CD4-positive, alpha-beta T cell (primary cell): ENCODE measurements at regions not wholly inside any gene's neighbourhood (a gene's known extent, or its start where the extent isn't known, plus 50 kb on each side); places are given as distances from the start of the nearest gene placed in this dataset.
A peak's percentile ranks its signal among the peaks of the same experiment; 100 is the strongest.

Experiments
- ATAC-seq: fragments of 200-7000 bp; cut with Tn5 transposase; one replicate; pipeline ENCODE4 v1.10.0; 2022; ENCODE audit warnings: mild to moderate bottlenecking; ENCODE audit not compliant: poor library complexity
- CTCF ChIA-PET: fragments of 350-600 bp; sonication (Branson Sonifier 250); formaldehyde crosslinking; loops from one replicate; lab custom pipeline; 2021; ENCODE audit warnings: antibody characterized with exemption, inconsistent platforms; lab: Charles Lee
- POLR2A ChIA-PET: fragments of 350-600 bp; sonication (Branson Sonifier 250); formaldehyde crosslinking; loops from one replicate; lab custom pipeline; 2021; ENCODE audit warnings: antibody characterized with exemption, inconsistent platforms; lab: Charles Lee
- DNase-seq, 14 experiments: peaks; one replicate each; pipeline ENCODE4 v3.0.0-alpha.2; 2013 to 2020; ENCODE audit warnings: mixed read lengths in 2 of 14
- H3K27ac ChIP-seq, 2 donors: one replicate each; pipeline versions ENCODE4 v1.5.1 to v1.7.0; 2013; ENCODE audit warnings: low read length in 2 of 2, low read depth in 1 of 2, mild to moderate bottlenecking in 1 of 2
- H3K27me3 ChIP-seq, 2 experiments: 1 replicate in 1 of 2; 2 replicates in 1 of 2; pipeline versions ENCODE4 v1.6.1 to v1.7.0; 2013; ENCODE audit warnings: low read length in 2 of 2, control low read depth in 1 of 2, mild to moderate bottlenecking in 1 of 2, moderate library complexity in 1 of 2; ENCODE audit not compliant: insufficient read depth in 2 of 2, control insufficient read depth in 1 of 2
- H3K36me3 ChIP-seq: one replicate; pipeline ENCODE4 v1.6.1; 2013; ENCODE audit warnings: low read length, control low read depth; ENCODE audit not compliant: insufficient read depth
- H3K4me1 ChIP-seq: one replicate; pipeline ENCODE4 v1.6.1; 2013; ENCODE audit warnings: low read length, control low read depth; ENCODE audit not compliant: insufficient read depth
- H3K4me3 ChIP-seq: one replicate; pipeline ENCODE4 v1.5.1; 2013; ENCODE audit warnings: mild to moderate bottlenecking, low read length, moderate library complexity
- H3K9me3 ChIP-seq, 2 experiments: 1 replicate in 1 of 2; 2 replicates in 1 of 2; pipeline versions ENCODE4 v1.6.1 to v1.7.0; 2013; ENCODE audit warnings: low read length in 2 of 2, mild to moderate bottlenecking in 2 of 2, control low read depth in 1 of 2, moderate library complexity in 1 of 2; ENCODE audit not compliant: control insufficient read depth in 1 of 2, insufficient read depth in 1 of 2
- H3K27ac Mint-ChIP-seq: one replicate; pipeline ENCODE4 v1.8.0; 2020; ENCODE audit warnings: mixed read lengths
- H3K27me3 Mint-ChIP-seq: one replicate; pipeline ENCODE4 v1.8.0; 2021; ENCODE audit warnings: mixed read lengths
- H3K36me3 Mint-ChIP-seq: one replicate; pipeline ENCODE4 v1.8.0; 2021; ENCODE audit warnings: low read depth, mixed read lengths
- H3K4me1 Mint-ChIP-seq: one replicate; pipeline ENCODE4 v1.8.0; 2021; ENCODE audit warnings: low read depth, mixed read lengths
- H3K4me3 Mint-ChIP-seq: one replicate; pipeline ENCODE4 v1.8.0; 2020; ENCODE audit warnings: mild to moderate bottlenecking, mixed read lengths
- H3K9me3 Mint-ChIP-seq: one replicate; pipeline ENCODE4 v1.8.0; 2020; ENCODE audit warnings: mixed read lengths
- intact Hi-C, 2 experiments: fragments of 100-400 bp; cut with DNase I in 1 of 2; cut with micrococcal nuclease in 1 of 2; formaldehyde crosslinking; loops; one replicate each; pipeline versions ENCODE4 v1.15.1 to v1.9.0; 2023 to 2025; cut with DNase I, micrococcal nuclease
- TF ChIP-seq, protein P1 (sequence below): fragments of 200-600 bp; IDR thresholded peaks from one replicate; pipeline ENCODE4 v1.8.0; 2022; ENCODE audit warnings: antibody characterized with exemption, mild to moderate bottlenecking

GRCh38 chr2:54047658-54048057, 67.8 kb upstream of the ACYP2 start:
- Mint-ChIP-seq H3K4me3 (no peak overlapping the region), H3K27me3 (no peaks in the 10 kb centered on the region), H3K4me1 (peaks cover 14% of the 10 kb centered on the region), H3K27ac (no peak overlapping the region), H3K36me3 (peaks cover 20% of the 10 kb centered on the region), H3K9me3 (peaks cover 5% of the 10 kb centered on the region)
- H3K4me1 ChIP-seq: peaks cover 12% of the 10 kb centered on the region
- TF ChIP-seq, protein P1, sequence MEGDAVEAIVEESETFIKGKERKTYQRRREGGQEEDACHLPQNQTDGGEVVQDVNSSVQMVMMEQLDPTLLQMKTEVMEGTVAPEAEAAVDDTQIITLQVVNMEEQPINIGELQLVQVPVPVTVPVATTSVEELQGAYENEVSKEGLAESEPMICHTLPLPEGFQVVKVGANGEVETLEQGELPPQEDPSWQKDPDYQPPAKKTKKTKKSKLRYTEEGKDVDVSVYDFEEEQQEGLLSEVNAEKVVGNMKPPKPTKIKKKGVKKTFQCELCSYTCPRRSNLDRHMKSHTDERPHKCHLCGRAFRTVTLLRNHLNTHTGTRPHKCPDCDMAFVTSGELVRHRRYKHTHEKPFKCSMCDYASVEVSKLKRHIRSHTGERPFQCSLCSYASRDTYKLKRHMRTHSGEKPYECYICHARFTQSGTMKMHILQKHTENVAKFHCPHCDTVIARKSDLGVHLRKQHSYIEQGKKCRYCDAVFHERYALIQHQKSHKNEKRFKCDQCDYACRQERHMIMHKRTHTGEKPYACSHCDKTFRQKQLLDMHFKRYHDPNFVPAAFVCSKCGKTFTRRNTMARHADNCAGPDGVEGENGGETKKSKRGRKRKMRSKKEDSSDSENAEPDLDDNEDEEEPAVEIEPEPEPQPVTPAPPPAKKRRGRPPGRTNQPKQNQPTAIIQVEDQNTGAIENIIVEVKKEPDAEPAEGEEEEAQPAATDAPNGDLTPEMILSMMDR: no peak
- ATAC-seq: no peak
- no peaks in the 10 kb centered on the region for H3K27me3 ChIP-seq
- DNase-seq: no peak
- peaks cover 4% of the 10 kb centered on the region for H3K36me3 ChIP-seq
- CTCF ChIA-PET: interaction anchor here (1.0 kb wide), 1 partner anchor 100 kb away, joined by 3 read pairs; no protein-coding TSS in a partner anchor
- intact Hi-C loops: loop anchor here in 1 of 2 experiments (10.0 kb wide), 1 partner anchor 53 kb away; no protein-coding TSS in a partner anchor
- no peak overlapping the region for H3K27ac ChIP-seq
- no peak overlapping the region for H3K4me3 ChIP-seq
- POLR2A ChIA-PET: interaction anchor here (0.6 to 2.5 kb wide), 2 partner anchors 78 to 350 kb away, joined by 3 to 14 read pairs; partner anchors contain the start of gene PSME4
- H3K9me3 ChIP-seq: peaks cover 0 to 11% of the 10 kb centered on the region in 2 experiments

GRCh38 chr2:54047091-54047490, 68.3 kb upstream of the ACYP2 start:
- intact Hi-C loops: loop anchor here in 1 of 2 experiments (10.0 kb wide), 1 partner anchor 52 kb away; no protein-coding TSS in a partner anchor
- Histone ChIP-seq H3K4me3 (no peak overlapping the region), H3K36me3 (peaks cover 7% of the 10 kb centered on the region), H3K9me3 (peaks cover 0 to 11% of the 10 kb centered on the region in 2 experiments), H3K27me3 (no peaks in the 10 kb centered on the region), H3K27ac (no peak overlapping the region), H3K4me1 (peaks cover 12% of the 10 kb centered on the region)
- H3K36me3 Mint-ChIP-seq: peaks cover 20% of the 10 kb centered on the region
- ChIA-PET CTCF (no interaction called here), POLR2A (no interaction called here)
- no peak for ATAC-seq
- peak in 1 of 14 experiments; percentile 23 for DNase-seq
- TF ChIP-seq, protein P1: no peak
- H3K4me1 Mint-ChIP-seq: peaks cover 14% of the 10 kb centered on the region
- no peak overlapping the region for H3K27ac Mint-ChIP-seq
- no peak overlapping the region for H3K4me3 Mint-ChIP-seq
- H3K9me3 Mint-ChIP-seq: peaks cover 5% of the 10 kb centered on the region
- H3K27me3 Mint-ChIP-seq: no peaks in the 10 kb centered on the region

GRCh38 chr2:54042897-54043620, 72.3 kb upstream of the PSME4 start:
- Mint-ChIP-seq H3K27me3 (no peaks in the 10 kb centered on the region), H3K9me3 (peaks cover 5% of the 10 kb centered on the region), H3K36me3 (peaks cover 10% of the 10 kb centered on the region), H3K4me3 (no peak overlapping the region), H3K27ac (no peak overlapping the region), H3K4me1 (peaks cover 2% of the 10 kb centered on the region)
- ATAC-seq: no peak
- Histone ChIP-seq H3K36me3 (peaks cover 7% of the 10 kb centered on the region), H3K4me1 (peaks cover 8% of the 10 kb centered on the region), H3K27me3 (no peaks in the 10 kb centered on the region), H3K27ac (no peak overlapping the region), H3K4me3 (no peak overlapping the region), H3K9me3 (peaks cover 0 to 11% of the 10 kb centered on the region in 2 experiments)
- DNase-seq: no peak
- CTCF ChIA-PET: no interaction called here
- TF ChIP-seq, protein P1: no peak
- POLR2A ChIA-PET: no interaction called here
- intact Hi-C loops: loop anchor here in 1 of 2 experiments (10.0 kb wide), 1 partner anchor 48 kb away; no protein-coding TSS in a partner anchor
